ENCODE measurements at regions not wholly inside any gene's neighbourhood (a gene's known extent, or its start where the extent isn't known, plus 50 kb on each side); places are given as distances from the start of the nearest gene placed in this dataset.

GRCh38 chr5:130386155-130386554, 481.9 kb downstream of the CHSY3 start:
- POLR2A ChIA-PET, result no interaction called here
- DNase-seq (ENCODE audit: extremely low read depth in 1 of 4, low spot score in 3 of 4), result no peak
- in situ Hi-C loops (cut with MboI), result no loop called here

More at GRCh38 chr5:130386155-130386554, 481.9 kb downstream of the CHSY3 start:
- Histone ChIP-seq H3K9me1 (ENCODE audit: control insufficient read depth, insufficient read depth, low read length) (no peaks in the 10 kb centered on the region), H3K27ac (ENCODE audit: extremely low read depth, low read depth, low read length) (no peak overlapping the region), H3K36me3 (ENCODE audit: control insufficient read depth, insufficient read depth, low read length) (no peaks in the 10 kb centered on the region), H2AFZ (ENCODE audit: low read depth, low read length) (no peak overlapping the region), H4K20me1 (replicated peaks; ENCODE audit: control insufficient read depth, insufficient read depth, low read length) (no peaks in the 10 kb centered on the region), H3K9ac (ENCODE audit: insufficient read depth in 1 of 2, low read depth in 2 of 2, low read length in 2 of 2) (no peak overlapping the region), H3K4me1 (replicated peaks in 1 of 2; ENCODE audit: control insufficient read depth in 2 of 2, insufficient read depth in 2 of 2, low read length in 2 of 2) (no peaks in the 10 kb centered on the region), H3K79me2 (ENCODE audit: control insufficient read depth, insufficient read depth, low read length) (no peaks in the 10 kb centered on the region), H3K9me3 (replicated peaks; ENCODE audit: control insufficient read depth, insufficient read depth, low read depth, low read length) (no peaks in the 10 kb centered on the region), H3K4me3 (no peak overlapping the region), H3K4me2 (ENCODE audit: insufficient read depth, low read length) (no peak overlapping the region), H3K27me3 (ENCODE audit: control insufficient read depth in 2 of 2, insufficient read depth in 2 of 2, low read length in 2 of 2) (no peaks in the 10 kb centered on the region)
- CTCF ChIA-PET (ENCODE audit: low intra/inter-chr PET ratio), result no interaction called here
- ATAC-seq, result no peak
- no TSS peak for BruUV-seq (replicated peaks)
- TF ChIP-seq TFAM (CRISPR knock-in tag; conservative IDR thresholded peaks at IDR 0.05) (no peak), ATF2 (CRISPR knock-in tag; IDR thresholded peaks at IDR 0.05) (no peak), ZNF778 (CRISPR knock-in tag; IDR thresholded peaks at IDR 0.05) (no peak), ZC3H11A (IDR thresholded peaks at IDR 0.05; ENCODE audit: low read depth, low read length) (no peak), RREB1 (CRISPR knock-in tag; IDR thresholded peaks at IDR 0.05) (no peak), MYBL2 (IDR thresholded peaks at IDR 0.05; ENCODE audit: low read depth) (no peak), MYBL2 (CRISPR knock-in tag; IDR thresholded peaks at IDR 0.05; ENCODE audit: borderline replicate concordance) (no peak), GTF2E2 (tag; IDR thresholded peaks at IDR 0.05) (no peak)
- TF ChIP-seq, protein P1, sequence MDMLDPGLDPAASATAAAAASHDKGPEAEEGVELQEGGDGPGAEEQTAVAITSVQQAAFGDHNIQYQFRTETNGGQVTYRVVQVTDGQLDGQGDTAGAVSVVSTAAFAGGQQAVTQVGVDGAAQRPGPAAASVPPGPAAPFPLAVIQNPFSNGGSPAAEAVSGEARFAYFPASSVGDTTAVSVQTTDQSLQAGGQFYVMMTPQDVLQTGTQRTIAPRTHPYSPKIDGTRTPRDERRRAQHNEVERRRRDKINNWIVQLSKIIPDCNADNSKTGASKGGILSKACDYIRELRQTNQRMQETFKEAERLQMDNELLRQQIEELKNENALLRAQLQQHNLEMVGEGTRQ (CRISPR knock-in tag; IDR thresholded peaks at IDR 0.05), result no peak
- TF ChIP-seq, protein P2, sequence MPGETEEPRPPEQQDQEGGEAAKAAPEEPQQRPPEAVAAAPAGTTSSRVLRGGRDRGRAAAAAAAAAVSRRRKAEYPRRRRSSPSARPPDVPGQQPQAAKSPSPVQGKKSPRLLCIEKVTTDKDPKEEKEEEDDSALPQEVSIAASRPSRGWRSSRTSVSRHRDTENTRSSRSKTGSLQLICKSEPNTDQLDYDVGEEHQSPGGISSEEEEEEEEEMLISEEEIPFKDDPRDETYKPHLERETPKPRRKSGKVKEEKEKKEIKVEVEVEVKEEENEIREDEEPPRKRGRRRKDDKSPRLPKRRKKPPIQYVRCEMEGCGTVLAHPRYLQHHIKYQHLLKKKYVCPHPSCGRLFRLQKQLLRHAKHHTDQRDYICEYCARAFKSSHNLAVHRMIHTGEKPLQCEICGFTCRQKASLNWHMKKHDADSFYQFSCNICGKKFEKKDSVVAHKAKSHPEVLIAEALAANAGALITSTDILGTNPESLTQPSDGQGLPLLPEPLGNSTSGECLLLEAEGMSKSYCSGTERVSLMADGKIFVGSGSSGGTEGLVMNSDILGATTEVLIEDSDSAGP (CRISPR knock-in tag; IDR thresholded peaks at IDR 0.05), result no peak
- TF ChIP-seq, protein P3, sequence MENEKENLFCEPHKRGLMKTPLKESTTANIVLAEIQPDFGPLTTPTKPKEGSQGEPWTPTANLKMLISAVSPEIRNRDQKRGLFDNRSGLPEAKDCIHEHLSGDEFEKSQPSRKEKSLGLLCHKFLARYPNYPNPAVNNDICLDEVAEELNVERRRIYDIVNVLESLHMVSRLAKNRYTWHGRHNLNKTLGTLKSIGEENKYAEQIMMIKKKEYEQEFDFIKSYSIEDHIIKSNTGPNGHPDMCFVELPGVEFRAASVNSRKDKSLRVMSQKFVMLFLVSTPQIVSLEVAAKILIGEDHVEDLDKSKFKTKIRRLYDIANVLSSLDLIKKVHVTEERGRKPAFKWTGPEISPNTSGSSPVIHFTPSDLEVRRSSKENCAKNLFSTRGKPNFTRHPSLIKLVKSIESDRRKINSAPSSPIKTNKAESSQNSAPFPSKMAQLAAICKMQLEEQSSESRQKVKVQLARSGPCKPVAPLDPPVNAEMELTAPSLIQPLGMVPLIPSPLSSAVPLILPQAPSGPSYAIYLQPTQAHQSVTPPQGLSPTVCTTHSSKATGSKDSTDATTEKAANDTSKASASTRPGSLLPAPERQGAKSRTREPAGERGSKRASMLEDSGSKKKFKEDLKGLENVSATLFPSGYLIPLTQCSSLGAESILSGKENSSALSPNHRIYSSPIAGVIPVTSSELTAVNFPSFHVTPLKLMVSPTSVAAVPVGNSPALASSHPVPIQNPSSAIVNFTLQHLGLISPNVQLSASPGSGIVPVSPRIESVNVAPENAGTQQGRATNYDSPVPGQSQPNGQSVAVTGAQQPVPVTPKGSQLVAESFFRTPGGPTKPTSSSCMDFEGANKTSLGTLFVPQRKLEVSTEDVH (IDR thresholded peaks at IDR 0.05; ENCODE audit: low read depth, partially characterized antibody), result no peak
- WGBS (ENCODE audit: insufficient coverage, low coverage, missing lambda C conversion rate), result 0% methylated on average over 1 of the region's 1 CpG
- no peak for FAIRE-seq
- intact Hi-C loops (cut with micrococcal nuclease), result no loop called here
